ENCODE measurements at regions not wholly inside any gene's neighbourhood (a gene's known extent, or its start where the extent isn't known, plus 50 kb on each side); places are given as distances from the start of the nearest gene placed in this dataset.

GRCh38 chr5:118247458-118247857 is 740.9 kb downstream of the DTWD2 start:
- Histone ChIP-seq H3K4me1 (ENCODE audit: low read depth, poor library complexity, severe bottlenecking) (peaks cover 10% of the 10 kb centered on the region), H3K27me3 (ENCODE audit: insufficient read depth, low read depth) (no peaks in the 10 kb centered on the region), H3K9ac (no peak overlapping the region), H3K4me3 (IDR thresholded peaks at IDR 0.05; ENCODE audit: insufficient read depth, low read depth, low read length) (no peak overlapping the region), H3K4me2 (no peak overlapping the region), H3K27ac (no peak overlapping the region), H4K20me1 (ENCODE audit: insufficient read depth) (no peaks in the 10 kb centered on the region), H2AFZ (ENCODE audit: low read depth) (no peak overlapping the region), H3K79me2 (ENCODE audit: insufficient read depth, low read depth) (no peaks in the 10 kb centered on the region), H3K36me3 (ENCODE audit: insufficient read depth) (no peaks in the 10 kb centered on the region)
- TF ChIP-seq, protein P1, sequence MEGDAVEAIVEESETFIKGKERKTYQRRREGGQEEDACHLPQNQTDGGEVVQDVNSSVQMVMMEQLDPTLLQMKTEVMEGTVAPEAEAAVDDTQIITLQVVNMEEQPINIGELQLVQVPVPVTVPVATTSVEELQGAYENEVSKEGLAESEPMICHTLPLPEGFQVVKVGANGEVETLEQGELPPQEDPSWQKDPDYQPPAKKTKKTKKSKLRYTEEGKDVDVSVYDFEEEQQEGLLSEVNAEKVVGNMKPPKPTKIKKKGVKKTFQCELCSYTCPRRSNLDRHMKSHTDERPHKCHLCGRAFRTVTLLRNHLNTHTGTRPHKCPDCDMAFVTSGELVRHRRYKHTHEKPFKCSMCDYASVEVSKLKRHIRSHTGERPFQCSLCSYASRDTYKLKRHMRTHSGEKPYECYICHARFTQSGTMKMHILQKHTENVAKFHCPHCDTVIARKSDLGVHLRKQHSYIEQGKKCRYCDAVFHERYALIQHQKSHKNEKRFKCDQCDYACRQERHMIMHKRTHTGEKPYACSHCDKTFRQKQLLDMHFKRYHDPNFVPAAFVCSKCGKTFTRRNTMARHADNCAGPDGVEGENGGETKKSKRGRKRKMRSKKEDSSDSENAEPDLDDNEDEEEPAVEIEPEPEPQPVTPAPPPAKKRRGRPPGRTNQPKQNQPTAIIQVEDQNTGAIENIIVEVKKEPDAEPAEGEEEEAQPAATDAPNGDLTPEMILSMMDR (conservative IDR thresholded peaks at IDR 0.05; ENCODE audit: low read depth, low read length) = no peak

- TF ChIP-seq, protein P1 (conservative IDR thresholded peaks at IDR 0.05; ENCODE audit: low read depth, low read length) = no peak
- Histone ChIP-seq H2AFZ (ENCODE audit: low read depth) (no peak overlapping the region), H3K4me3 (IDR thresholded peaks at IDR 0.05; ENCODE audit: insufficient read depth, low read depth, low read length) (no peak overlapping the region), H3K9ac (no peak overlapping the region), H3K79me2 (ENCODE audit: insufficient read depth, low read depth) (no peaks in the 10 kb centered on the region), H3K4me1 (ENCODE audit: low read depth, poor library complexity, severe bottlenecking) (no peaks in the 10 kb centered on the region), H3K27me3 (ENCODE audit: insufficient read depth, low read depth) (no peaks in the 10 kb centered on the region), H3K36me3 (ENCODE audit: insufficient read depth) (no peaks in the 10 kb centered on the region), H3K27ac (no peak overlapping the region), H3K4me2 (no peak overlapping the region), H4K20me1 (ENCODE audit: insufficient read depth) (no peaks in the 10 kb centered on the region)
These were observed 744.7 kb downstream of the DTWD2 start for GRCh38 chr5:118243613-118244012.

GRCh38 chr5:118243068-118243467 is 745.3 kb downstream of the DTWD2 start:
- TF ChIP-seq, protein P1 (conservative IDR thresholded peaks at IDR 0.05; ENCODE audit: low read depth, low read length) = no peak
- Histone ChIP-seq H3K4me3 (IDR thresholded peaks at IDR 0.05; ENCODE audit: insufficient read depth, low read depth, low read length) (no peak overlapping the region), H2AFZ (ENCODE audit: low read depth) (no peak overlapping the region), H3K27ac (no peak overlapping the region), H4K20me1 (ENCODE audit: insufficient read depth) (no peaks in the 10 kb centered on the region), H3K4me2 (no peak overlapping the region), H3K79me2 (ENCODE audit: insufficient read depth, low read depth) (no peaks in the 10 kb centered on the region), H3K4me1 (ENCODE audit: low read depth, poor library complexity, severe bottlenecking) (no peaks in the 10 kb centered on the region), H3K36me3 (ENCODE audit: insufficient read depth) (no peaks in the 10 kb centered on the region), H3K27me3 (ENCODE audit: insufficient read depth, low read depth) (no peaks in the 10 kb centered on the region), H3K9ac (no peak overlapping the region)

DNA sequence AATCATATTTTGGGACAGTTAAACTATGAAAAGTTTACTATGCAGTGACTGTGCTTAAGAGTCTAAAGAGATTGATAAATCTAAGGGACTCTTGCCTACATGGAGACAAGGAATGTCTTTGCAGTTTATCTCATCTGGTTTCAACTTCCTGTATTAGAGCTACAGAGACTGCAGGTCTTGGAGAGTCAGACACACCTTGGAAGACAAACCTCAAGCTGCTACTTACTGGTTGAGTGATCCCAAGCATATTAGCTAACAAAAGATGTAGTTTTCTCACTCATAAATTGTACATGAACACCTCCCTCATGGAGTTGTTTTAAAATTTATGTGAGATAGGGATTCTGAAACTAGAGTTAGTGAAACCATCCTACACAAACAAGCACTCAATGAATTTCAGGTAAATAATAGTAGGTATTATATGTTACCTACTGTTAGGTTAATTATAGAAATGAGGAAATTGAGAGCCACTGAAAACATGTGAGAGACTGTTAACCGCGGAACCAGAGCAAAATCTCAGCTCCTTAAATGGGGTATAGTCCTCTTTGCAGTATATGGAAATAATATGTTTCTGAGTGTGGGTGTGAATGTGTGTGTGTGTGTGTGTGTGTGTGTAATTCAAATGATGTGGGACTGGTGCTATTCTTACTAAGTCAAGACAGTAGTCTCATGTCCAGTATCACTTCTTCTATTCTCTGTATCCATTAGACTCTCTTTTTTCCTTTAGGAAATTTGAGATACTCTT is 752.1 kb downstream of the DTWD2 start:
- no peaks in the 10 kb centered on the region for H3K4me1 ChIP-seq (ENCODE audit: low read depth, poor library complexity, severe bottlenecking)
- no peak overlapping the region for H3K4me2 ChIP-seq
- H2AFZ ChIP-seq (ENCODE audit: low read depth) = no peak overlapping the region
- no peaks in the 10 kb centered on the region for H3K79me2 ChIP-seq (ENCODE audit: insufficient read depth, low read depth)
- H3K27ac ChIP-seq = no peak overlapping the region
- H3K27me3 ChIP-seq (ENCODE audit: insufficient read depth, low read depth) = no peaks in the 10 kb centered on the region
- TF ChIP-seq, protein P1 (conservative IDR thresholded peaks at IDR 0.05; ENCODE audit: low read depth, low read length) = no peak
- H3K4me3 ChIP-seq (IDR thresholded peaks at IDR 0.05; ENCODE audit: insufficient read depth, low read depth, low read length) = no peak overlapping the region
- no peaks in the 10 kb centered on the region for H3K36me3 ChIP-seq (ENCODE audit: insufficient read depth)
- H3K9ac ChIP-seq = no peak overlapping the region
- no peaks in the 10 kb centered on the region for H4K20me1 ChIP-seq (ENCODE audit: insufficient read depth)

Measured in KMS-11 (cell line).